ENCODE measurements at regions not wholly inside any gene's neighbourhood (a gene's known extent, or its start where the extent isn't known, plus 50 kb on each side); places are given as distances from the start of the nearest gene placed in this dataset.

DNA sequence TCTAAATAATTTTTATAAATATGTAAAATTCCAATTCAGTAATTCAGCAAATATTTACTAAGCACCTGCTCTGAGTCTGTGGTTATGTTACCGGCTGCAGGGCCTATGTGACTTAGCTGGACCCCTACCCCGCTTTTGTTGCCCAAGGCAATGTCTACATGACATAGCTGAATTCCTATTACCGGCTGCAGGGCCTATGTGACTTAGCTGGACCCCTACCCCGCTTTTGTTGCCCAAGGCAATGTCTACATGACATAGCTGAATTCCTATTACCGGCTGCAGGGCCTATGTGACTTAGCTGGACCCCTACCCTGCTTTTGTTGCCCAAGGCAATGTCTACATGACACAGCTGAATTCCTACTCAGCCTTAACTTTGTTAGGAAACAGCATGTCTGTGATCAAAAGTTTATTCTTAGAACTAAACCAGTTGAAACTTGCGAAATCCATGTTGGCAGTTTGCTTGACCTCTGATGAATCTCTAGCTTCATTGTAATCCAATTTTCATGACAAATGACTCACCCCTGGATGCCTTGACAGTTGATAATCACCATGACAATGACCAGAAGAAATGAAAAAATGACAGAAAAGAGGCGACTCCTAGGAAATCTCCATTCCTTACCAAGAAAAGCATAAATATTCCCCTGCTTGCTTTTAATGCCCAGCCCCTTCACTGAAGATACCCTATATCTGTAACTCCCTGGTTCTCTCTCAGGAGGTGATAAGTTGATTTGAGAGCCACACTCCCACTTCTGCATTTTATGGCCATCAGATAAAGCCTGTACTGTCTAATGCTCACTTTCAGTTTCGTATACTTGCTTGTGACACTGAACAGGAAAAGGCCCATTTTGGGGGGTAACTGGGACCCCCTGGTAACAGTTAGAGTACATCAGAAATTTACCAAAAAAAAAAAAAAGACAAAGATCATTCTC is 148.4 kb upstream of the SYT10 start:
- no peak for TF ChIP-seq POLR2A (IDR thresholded peaks at IDR 0.05)
- TF ChIP-seq, protein P1, sequence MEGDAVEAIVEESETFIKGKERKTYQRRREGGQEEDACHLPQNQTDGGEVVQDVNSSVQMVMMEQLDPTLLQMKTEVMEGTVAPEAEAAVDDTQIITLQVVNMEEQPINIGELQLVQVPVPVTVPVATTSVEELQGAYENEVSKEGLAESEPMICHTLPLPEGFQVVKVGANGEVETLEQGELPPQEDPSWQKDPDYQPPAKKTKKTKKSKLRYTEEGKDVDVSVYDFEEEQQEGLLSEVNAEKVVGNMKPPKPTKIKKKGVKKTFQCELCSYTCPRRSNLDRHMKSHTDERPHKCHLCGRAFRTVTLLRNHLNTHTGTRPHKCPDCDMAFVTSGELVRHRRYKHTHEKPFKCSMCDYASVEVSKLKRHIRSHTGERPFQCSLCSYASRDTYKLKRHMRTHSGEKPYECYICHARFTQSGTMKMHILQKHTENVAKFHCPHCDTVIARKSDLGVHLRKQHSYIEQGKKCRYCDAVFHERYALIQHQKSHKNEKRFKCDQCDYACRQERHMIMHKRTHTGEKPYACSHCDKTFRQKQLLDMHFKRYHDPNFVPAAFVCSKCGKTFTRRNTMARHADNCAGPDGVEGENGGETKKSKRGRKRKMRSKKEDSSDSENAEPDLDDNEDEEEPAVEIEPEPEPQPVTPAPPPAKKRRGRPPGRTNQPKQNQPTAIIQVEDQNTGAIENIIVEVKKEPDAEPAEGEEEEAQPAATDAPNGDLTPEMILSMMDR (IDR thresholded peaks at IDR 0.05): no peak
- no peaks in the 10 kb centered on the region for H3K9me3 ChIP-seq
- no peak overlapping the region for H3K27ac ChIP-seq
- no peak for DNase-seq
- no peaks in the 10 kb centered on the region for H3K4me1 ChIP-seq
- H3K27me3 ChIP-seq: no peaks in the 10 kb centered on the region
- 74 to 75% methylated on average over 8 of the region's 8 CpGs for WGBS, 2 donors
- intact Hi-C loops (cut with DNase I; ENCODE audit: low total_unique reads): no loop called here
- no peak overlapping the region for H3K4me3 ChIP-seq
- no peaks in the 10 kb centered on the region for H3K36me3 ChIP-seq (ENCODE audit: low read depth, missing control alignments)

DNA sequence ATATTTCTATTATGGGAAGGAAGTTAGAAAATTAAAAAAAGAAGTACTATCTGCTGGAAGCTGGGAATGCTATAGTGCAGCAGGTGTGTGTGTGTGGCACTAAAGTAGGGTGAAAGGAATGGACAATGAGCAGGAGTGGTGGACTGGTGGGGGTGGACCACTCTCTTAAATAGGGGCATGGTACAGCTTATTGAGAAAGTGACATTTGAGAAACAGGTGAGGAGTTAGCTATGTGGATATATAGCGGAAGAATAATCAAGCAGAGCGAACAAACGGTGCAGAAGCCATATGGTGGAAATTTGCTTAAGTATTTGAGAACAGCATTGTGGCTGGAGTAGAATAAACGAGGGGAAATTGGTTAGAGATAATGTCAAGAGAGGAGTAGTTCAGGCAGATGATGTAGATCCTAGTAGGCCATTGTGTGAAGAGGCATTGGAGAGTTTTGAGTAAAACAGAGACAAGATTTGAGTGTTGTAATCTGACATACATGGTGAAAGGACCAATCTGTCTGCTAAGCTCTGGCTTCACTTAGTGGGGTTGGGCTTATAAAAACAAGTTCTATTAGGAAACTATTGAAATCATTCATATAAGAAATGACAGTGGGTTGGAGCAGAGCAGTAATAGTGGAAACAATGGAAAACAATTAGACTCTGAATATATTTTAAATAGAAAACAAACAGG is 149.2 kb upstream of the SYT10 start:
- intact Hi-C loops (cut with DNase I; ENCODE audit: low total_unique reads): no loop called here
- WGBS, 2 donors: 82 to 87% methylated on average over 4 of the region's 4 CpGs
- TF ChIP-seq, protein P1 (IDR thresholded peaks at IDR 0.05): no peak
- no peak for TF ChIP-seq POLR2A (IDR thresholded peaks at IDR 0.05)
- no peak for DNase-seq
- Histone ChIP-seq H3K36me3 (ENCODE audit: low read depth, missing control alignments) (no peaks in the 10 kb centered on the region), H3K4me1 (no peaks in the 10 kb centered on the region), H3K27me3 (no peaks in the 10 kb centered on the region), H3K27ac (no peak overlapping the region), H3K4me3 (no peak overlapping the region), H3K9me3 (no peaks in the 10 kb centered on the region)

DNA sequence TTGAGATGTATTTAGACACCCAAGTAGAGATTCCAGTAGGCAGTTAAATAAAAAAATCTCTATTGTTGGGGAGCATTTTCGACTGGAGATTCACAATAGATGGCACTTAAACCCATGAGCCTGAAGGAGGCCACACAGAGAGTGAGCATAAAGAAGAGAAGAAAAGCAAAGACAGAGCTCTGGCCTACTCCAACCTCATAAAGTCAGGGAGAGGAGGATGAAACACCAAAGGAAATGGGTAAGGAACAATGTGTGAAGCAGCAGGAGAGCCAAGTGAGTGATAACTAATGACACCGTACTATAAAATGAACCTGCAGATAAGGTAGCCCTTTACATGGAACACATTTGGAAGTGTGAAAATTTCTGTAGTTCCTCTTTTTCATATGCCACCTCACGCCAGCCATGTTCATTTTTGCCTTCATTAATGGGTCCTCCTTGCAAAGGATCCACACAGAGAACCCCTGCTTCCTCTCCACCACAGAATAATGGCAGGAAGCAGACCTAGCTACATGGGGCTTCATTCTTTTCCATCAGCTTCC is 150.0 kb upstream of the SYT10 start:
- 74 to 83% methylated on average over 3 of the region's 3 CpGs for WGBS, 2 donors

DNA sequence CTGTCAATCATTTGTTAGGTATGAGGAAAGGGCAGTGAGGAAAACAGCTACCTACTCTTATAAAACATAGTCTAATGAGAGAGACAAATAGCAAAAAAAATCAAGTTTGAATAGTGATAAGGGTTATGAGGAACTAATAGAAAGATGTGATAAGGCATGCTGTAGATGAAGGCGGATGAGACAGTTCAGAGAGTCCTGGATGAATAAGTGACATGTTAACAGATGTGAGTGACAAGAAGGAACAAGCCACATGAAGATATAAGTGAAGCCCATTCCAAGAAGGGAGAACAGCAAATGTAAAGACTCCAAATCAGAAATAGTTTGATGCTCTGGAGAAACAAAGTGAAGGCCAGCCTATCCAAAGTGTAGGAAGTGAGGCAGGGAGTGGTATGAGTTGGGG is 154.1 kb upstream of the SYT10 start:
- Histone ChIP-seq H3K9me3 (no peaks in the 10 kb centered on the region), H3K36me3 (ENCODE audit: low read depth, missing control alignments) (no peaks in the 10 kb centered on the region), H3K27ac (no peak overlapping the region), H3K27me3 (no peaks in the 10 kb centered on the region), H3K4me3 (no peak overlapping the region), H3K4me1 (no peaks in the 10 kb centered on the region)
- DNase-seq: no peak
- WGBS, 2 donors: 67 to 94% methylated on average over 1 of the region's 1 CpG
- TF ChIP-seq POLR2A (IDR thresholded peaks at IDR 0.05): no peak
- TF ChIP-seq, protein P1 (IDR thresholded peaks at IDR 0.05): no peak
- intact Hi-C loops (cut with DNase I; ENCODE audit: low total_unique reads): no loop called here

More for the DNA sequence above, 150.0 kb upstream of the SYT10 start:
- no peaks in the 10 kb centered on the region for H3K36me3 ChIP-seq (ENCODE audit: low read depth, missing control alignments)
- no peak overlapping the region for H3K27ac ChIP-seq
- DNase-seq: no peak
- intact Hi-C loops (cut with DNase I; ENCODE audit: low total_unique reads): no loop called here
- H3K4me3 ChIP-seq: no peak overlapping the region
- H3K9me3 ChIP-seq: no peaks in the 10 kb centered on the region
- TF ChIP-seq, protein P1 (IDR thresholded peaks at IDR 0.05): no peak
- TF ChIP-seq POLR2A (IDR thresholded peaks at IDR 0.05): no peak
- no peaks in the 10 kb centered on the region for H3K4me1 ChIP-seq
- no peaks in the 10 kb centered on the region for H3K27me3 ChIP-seq
